ENCODE measurements at regions not wholly inside any gene's neighbourhood (a gene's known extent, or its start where the extent isn't known, plus 50 kb on each side); places are given as distances from the start of the nearest gene placed in this dataset.

GRCh38 chr2:153766415-153766814, 105.3 kb upstream of the GALNT13 start:
- in situ Hi-C loops (cut with HindIII; ENCODE audit: low sequenced_read_pairs), result no loop called here
- no peak for TF ChIP-seq CTCF (IDR thresholded peaks at IDR 0.05; ENCODE audit: low read depth, low read length, missing control alignments)
- no peak overlapping the region for H3K4me3 ChIP-seq (ENCODE audit: low read depth, low read length)
- no peak for DNase-seq (ENCODE audit: low read depth)

- no peak overlapping the region for H3K4me3 ChIP-seq (ENCODE audit: low read depth, low read length)
- no peak for DNase-seq (ENCODE audit: low read depth)
- TF ChIP-seq CTCF (IDR thresholded peaks at IDR 0.05; ENCODE audit: low read depth, low read length, missing control alignments), result no peak
- in situ Hi-C loops (cut with HindIII; ENCODE audit: low sequenced_read_pairs), result no loop called here
Measured at GRCh38 chr2:153770359-153770991, 101.2 kb upstream of the GALNT13 start.

- no peak overlapping the region for H3K4me3 ChIP-seq (ENCODE audit: low read depth, low read length)
- no peak for TF ChIP-seq CTCF (IDR thresholded peaks at IDR 0.05; ENCODE audit: low read depth, low read length, missing control alignments)
- no peak for DNase-seq (ENCODE audit: low read depth)
- in situ Hi-C loops (cut with HindIII; ENCODE audit: low sequenced_read_pairs), result no loop called here
Measured at GRCh38 chr2:153780241-153780640, 91.5 kb upstream of the GALNT13 start.

- in situ Hi-C loops (cut with HindIII; ENCODE audit: low sequenced_read_pairs), result loop anchor here (5.0 kb wide), 1 partner anchor 34 kb away; no protein-coding TSS in a partner anchor
Measured at GRCh38 chr2:153786016-153786415, 85.7 kb upstream of the GALNT13 start.

GRCh38 chr2:153787612-153788011, 84.1 kb upstream of the GALNT13 start:
- no peak for DNase-seq (ENCODE audit: low read depth)
- H3K4me3 ChIP-seq (ENCODE audit: low read depth, low read length), result no peak overlapping the region
- in situ Hi-C loops (cut with HindIII; ENCODE audit: low sequenced_read_pairs), result loop anchor here (5.0 kb wide), 1 partner anchor 35 kb away; no protein-coding TSS in a partner anchor
- no peak for TF ChIP-seq CTCF (IDR thresholded peaks at IDR 0.05; ENCODE audit: low read depth, low read length, missing control alignments)

More at GRCh38 chr2:153786016-153786415, 85.7 kb upstream of the GALNT13 start:
- no peak for TF ChIP-seq CTCF (IDR thresholded peaks at IDR 0.05; ENCODE audit: low read depth, low read length, missing control alignments)
- DNase-seq (ENCODE audit: low read depth), result no peak
- no peak overlapping the region for H3K4me3 ChIP-seq (ENCODE audit: low read depth, low read length)

- H3K4me3 ChIP-seq (ENCODE audit: low read depth, low read length), result no peak overlapping the region
- DNase-seq (ENCODE audit: low read depth), result no peak
- in situ Hi-C loops (cut with HindIII; ENCODE audit: low sequenced_read_pairs), result no loop called here
- TF ChIP-seq CTCF (IDR thresholded peaks at IDR 0.05; ENCODE audit: low read depth, low read length, missing control alignments), result no peak
Measured at GRCh38 chr2:153802671-153803070, 69.1 kb upstream of the GALNT13 start.

Measured in astrocyte of the cerebellum (primary cell).